Mesenchymal stem cell (in vitro differentiated cells and primary cell): ENCODE measurements at regions not wholly inside any gene's neighbourhood (a gene's known extent, or its start where the extent isn't known, plus 50 kb on each side); places are given as distances from the start of the nearest gene placed in this dataset.

Experiments
- DNase-seq: peaks from one replicate; pipeline ENCODE4 v3.0.0-alpha.2; 2013
- H2AFZ ChIP-seq: one replicate; pipeline ENCODE4 v1.6.1; 2013; ENCODE audit warnings: low read depth, mild to moderate bottlenecking, control low read depth, inconsistent platforms, low read length, moderate library complexity
- H2AK5ac ChIP-seq: 2 replicates; pipeline ENCODE4 v1.6.1; 2013; ENCODE audit warnings: low read length, moderate library complexity, mild to moderate bottlenecking, inconsistent platforms; ENCODE audit not compliant: severe bottlenecking
- H2BK120ac ChIP-seq: one replicate; pipeline ENCODE4 v1.6.1; 2013; ENCODE audit warnings: low read depth, mild to moderate bottlenecking, inconsistent platforms, low read length, moderate library complexity
- H2BK12ac ChIP-seq, 2 experiments: one replicate each; pipeline ENCODE4 v1.6.1; 2013; ENCODE audit warnings: inconsistent platforms in 2 of 2, low read length in 2 of 2, mild to moderate bottlenecking in 2 of 2, moderate library complexity in 2 of 2, control low read depth in 1 of 2
- H2BK15ac ChIP-seq: one replicate; pipeline ENCODE4 v1.6.1; 2013; ENCODE audit warnings: mild to moderate bottlenecking, low read depth, inconsistent platforms; ENCODE audit not compliant: poor library complexity, severe bottlenecking
- H2BK5ac ChIP-seq: 2 replicates; pipeline ENCODE4 v1.6.1; 2013; ENCODE audit warnings: low read depth, mild to moderate bottlenecking, low read length, control low read depth, inconsistent platforms; ENCODE audit not compliant: poor library complexity, severe bottlenecking
- H3K14ac ChIP-seq, 2 experiments: one replicate each; pipeline ENCODE4 v1.6.1; 2013; ENCODE audit warnings: inconsistent platforms in 2 of 2, low read length in 2 of 2, control low read depth in 1 of 2, mild to moderate bottlenecking in 1 of 2, moderate library complexity in 1 of 2
- H3K18ac ChIP-seq, 2 experiments: one replicate each; pipeline ENCODE4 v1.6.1; 2013; ENCODE audit warnings: inconsistent platforms in 2 of 2, low read length in 2 of 2, control low read depth in 1 of 2, low read depth in 1 of 2, mild to moderate bottlenecking in 1 of 2
- H3K23ac ChIP-seq, 2 experiments: one replicate each; pipeline ENCODE4 v1.6.1; 2013; ENCODE audit warnings: inconsistent platforms in 2 of 2, low read length in 2 of 2, mild to moderate bottlenecking in 2 of 2, moderate library complexity in 2 of 2, control low read depth in 1 of 2
- H3K27ac ChIP-seq: 2 replicates; pipeline ENCODE4 v1.5.1; 2013; ENCODE audit warnings: mild to moderate bottlenecking, moderate library complexity, low read length, control low read depth, inconsistent platforms; ENCODE audit not compliant: poor library complexity, severe bottlenecking
- H3K27me3 ChIP-seq, 2 experiments: 2 replicates each; pipeline versions ENCODE4 v1.6.1 to v1.7.0; 2013; ENCODE audit warnings: low read length in 2 of 2, mild to moderate bottlenecking in 2 of 2, moderate library complexity in 2 of 2, control low read depth in 1 of 2, inconsistent platforms in 1 of 2; ENCODE audit not compliant: control insufficient read depth in 1 of 2, insufficient read depth in 1 of 2
- H3K36me3 ChIP-seq, 2 experiments: 2 replicates each; pipeline versions ENCODE4 v1.6.1 to v1.7.0; 2013; ENCODE audit warnings: low read length in 2 of 2, control low read depth in 1 of 2, inconsistent platforms in 1 of 2, low read depth in 1 of 2, mild to moderate bottlenecking in 1 of 2; ENCODE audit not compliant: insufficient read depth in 2 of 2, control insufficient read depth in 1 of 2
- H3K4ac ChIP-seq, 2 experiments: one replicate each; pipeline ENCODE4 v1.6.1; 2013; ENCODE audit warnings: inconsistent platforms in 2 of 2, low read length in 2 of 2, mild to moderate bottlenecking in 2 of 2, moderate library complexity in 2 of 2, control low read depth in 1 of 2, low read depth in 1 of 2
- H3K4me1 ChIP-seq: 2 replicates; pipeline ENCODE4 v1.6.1; 2013; ENCODE audit warnings: low read depth, low read length, control low read depth; ENCODE audit not compliant: control insufficient read depth, insufficient read depth
- H3K4me2 ChIP-seq: 2 replicates; pipeline ENCODE4 v1.6.1; 2013; ENCODE audit warnings: low read length, mild to moderate bottlenecking, inconsistent platforms; ENCODE audit not compliant: poor library complexity, severe bottlenecking
- H3K4me3 ChIP-seq, 2 experiments: 2 replicates each; pipeline versions ENCODE4 v1.5.1 to v1.7.0; 2013; ENCODE audit warnings: low read length in 2 of 2, mild to moderate bottlenecking in 2 of 2, control low read depth in 1 of 2, low read depth in 1 of 2; ENCODE audit not compliant: insufficient read depth in 1 of 2
- H3K79me1 ChIP-seq: replicated peaks from 2 replicates; pipeline ENCODE4 v1.6.1; 2013; ENCODE audit warnings: mild to moderate bottlenecking, control low read depth, low read length, inconsistent platforms; ENCODE audit not compliant: poor library complexity, severe bottlenecking
- H3K9ac ChIP-seq: 2 replicates; pipeline ENCODE4 v1.7.0; 2013; ENCODE audit warnings: mild to moderate bottlenecking, low read length, moderate library complexity
- H3K9me3 ChIP-seq: 2 replicates; pipeline ENCODE4 v1.7.0; 2013; ENCODE audit warnings: mild to moderate bottlenecking, low read length; ENCODE audit not compliant: control insufficient read depth
- H4K8ac ChIP-seq: one replicate; pipeline ENCODE4 v1.6.1; 2013; ENCODE audit warnings: inconsistent platforms, mild to moderate bottlenecking, low read length, moderate library complexity
- H4K91ac ChIP-seq: one replicate; pipeline ENCODE4 v1.6.1; 2013; ENCODE audit warnings: mild to moderate bottlenecking, low read length, inconsistent platforms
- WGBS: methylation state at CpG from one replicate; pipeline ENCODE4 v1.1.7; 2013; ENCODE audit warnings: mixed read lengths; 5-methylcytosine and 5-hydroxymethylcytosine counted together

GRCh38 chr5:113871972-113872371 lies 358.5 kb downstream of the YTHDC2 start:
- no peak overlapping the region for H3K4ac ChIP-seq
- no peaks in the 10 kb centered on the region for H3K27me3 ChIP-seq
- no peak overlapping the region for H3K4me2 ChIP-seq
- no peak overlapping the region for H3K9ac ChIP-seq
- no peaks in the 10 kb centered on the region for H3K9me3 ChIP-seq
- no peaks in the 10 kb centered on the region for H3K4me1 ChIP-seq
- H2AFZ ChIP-seq: no peak overlapping the region
- H2BK12ac ChIP-seq: no peak overlapping the region
- no peak for DNase-seq
- H2AK5ac ChIP-seq: no peak overlapping the region
- H3K14ac ChIP-seq: no peak overlapping the region
- H2BK15ac ChIP-seq: no peak overlapping the region
- H3K23ac ChIP-seq: no peak overlapping the region
- no peak overlapping the region for H2BK120ac ChIP-seq
- H3K79me1 ChIP-seq: no peaks in the 10 kb centered on the region
- no peaks in the 10 kb centered on the region for H3K36me3 ChIP-seq
- no peak overlapping the region for H3K18ac ChIP-seq
- H2BK5ac ChIP-seq: no peak overlapping the region
- no peak overlapping the region for H3K4me3 ChIP-seq
- 83% methylated on average over 3 of the region's 4 CpGs for WGBS
- no peak overlapping the region for H3K27ac ChIP-seq
- no peak overlapping the region for H4K91ac ChIP-seq
- H4K8ac ChIP-seq: no peak overlapping the region

DNA sequence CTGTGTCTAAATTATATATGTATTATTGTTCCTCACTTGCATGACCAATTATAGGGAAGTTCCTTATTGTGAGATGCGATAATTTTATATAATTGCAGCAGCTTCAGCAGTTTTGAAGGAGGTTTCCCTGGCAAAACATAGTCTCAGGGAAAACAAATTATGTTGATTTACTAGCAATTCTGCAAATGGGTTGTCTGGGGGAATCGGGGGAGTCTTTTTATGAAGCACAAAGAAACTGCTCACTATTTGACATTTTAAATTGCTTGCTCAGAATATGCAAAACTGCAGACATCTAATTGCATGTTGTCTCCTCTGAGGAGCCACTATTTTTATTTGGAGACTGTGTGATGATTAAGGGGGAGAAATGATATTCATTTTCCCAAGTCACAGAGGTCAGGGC lies 361.6 kb downstream of the YTHDC2 start:
- Histone ChIP-seq H3K27ac (no peak overlapping the region), H3K14ac (no peak overlapping the region), H3K4me2 (no peak overlapping the region), H4K91ac (no peak overlapping the region), H2BK120ac (no peak overlapping the region), H3K4ac (no peak overlapping the region), H3K9ac (no peak overlapping the region), H4K8ac (no peak overlapping the region), H3K4me1 (no peaks in the 10 kb centered on the region), H2AFZ (no peak overlapping the region), H2BK5ac (no peak overlapping the region), H2BK15ac (no peak overlapping the region), H3K9me3 (no peaks in the 10 kb centered on the region), H2AK5ac (no peak overlapping the region), H3K4me3 (no peak overlapping the region), H3K36me3 (no peaks in the 10 kb centered on the region), H3K18ac (no peak overlapping the region), H3K23ac (no peak overlapping the region), H2BK12ac (no peak overlapping the region), H3K27me3 (no peaks in the 10 kb centered on the region), H3K79me1 (no peaks in the 10 kb centered on the region)
- WGBS: 96% methylated on average over 1 of the region's 2 CpGs
- DNase-seq: no peak

- Histone ChIP-seq H2BK12ac (no peak overlapping the region), H3K79me1 (no peaks in the 10 kb centered on the region), H3K4me1 (no peaks in the 10 kb centered on the region), H3K9ac (no peak overlapping the region), H3K36me3 (no peaks in the 10 kb centered on the region), H2AK5ac (no peak overlapping the region), H3K4ac (no peak overlapping the region), H3K9me3 (no peaks in the 10 kb centered on the region), H4K8ac (no peak overlapping the region), H2AFZ (no peak overlapping the region), H3K14ac (no peak overlapping the region), H2BK120ac (no peak overlapping the region), H3K4me3 (no peak overlapping the region), H3K23ac (no peak overlapping the region), H4K91ac (no peak overlapping the region), H3K18ac (no peak overlapping the region), H2BK5ac (no peak overlapping the region), H2BK15ac (no peak overlapping the region), H3K4me2 (no peak overlapping the region), H3K27ac (no peak overlapping the region), H3K27me3 (no peaks in the 10 kb centered on the region)
- DNase-seq: no peak
- WGBS: 90% methylated on average over 3 of the region's 4 CpGs
Measured at GRCh38 chr5:113891491-113891890, 378.0 kb downstream of the YTHDC2 start.

- DNase-seq: no peak
- no peak overlapping the region for H3K4ac ChIP-seq
- H3K9ac ChIP-seq: no peak overlapping the region
- H4K8ac ChIP-seq: no peak overlapping the region
- WGBS: 86% methylated on average over 3 of the region's 3 CpGs
- H2BK120ac ChIP-seq: no peak overlapping the region
- no peak overlapping the region for H3K14ac ChIP-seq
- H3K4me2 ChIP-seq: no peak overlapping the region
- H2AK5ac ChIP-seq: no peak overlapping the region
- H3K23ac ChIP-seq: no peak overlapping the region
- H2BK12ac ChIP-seq: no peak overlapping the region
- no peaks in the 10 kb centered on the region for H3K4me1 ChIP-seq
- H3K27me3 ChIP-seq: no peaks in the 10 kb centered on the region
- no peak overlapping the region for H3K27ac ChIP-seq
- no peak overlapping the region for H2AFZ ChIP-seq
- no peaks in the 10 kb centered on the region for H3K36me3 ChIP-seq
- no peak overlapping the region for H2BK15ac ChIP-seq
- no peak overlapping the region for H2BK5ac ChIP-seq
- no peaks in the 10 kb centered on the region for H3K79me1 ChIP-seq
- no peak overlapping the region for H4K91ac ChIP-seq
- H3K18ac ChIP-seq: no peak overlapping the region
- H3K4me3 ChIP-seq: no peak overlapping the region
- H3K9me3 ChIP-seq: no peaks in the 10 kb centered on the region
Measured at GRCh38 chr5:113896789-113897188, 383.3 kb downstream of the YTHDC2 start.
